Right lobe of liver (tissue), 6 donors: ENCODE measurements at regions not wholly inside any gene's neighbourhood (a gene's known extent, or its start where the extent isn't known, plus 50 kb on each side); places are given as distances from the start of the nearest gene placed in this dataset.
A peak's percentile ranks its signal among the peaks of the same experiment; 100 is the strongest.

Experiments
- ATAC-seq, 4 donors: fragments of 200-7000 bp; cut with Tn5 transposase; one replicate each; pipeline ENCODE4 v1.9.1; 2020; ENCODE audit warnings: mild to moderate bottlenecking in 4 of 4, moderate library complexity in 4 of 4
- DNase-seq, 3 donors: peaks; one replicate each; pipeline ENCODE4 v3.0.0-alpha.2; 2020
- H3K27ac ChIP-seq, 3 donors: fragments of 200-600 bp; one replicate each; pipeline ENCODE4 v1.8.0; 2022
- H3K27me3 ChIP-seq, 2 donors: fragments of 200-600 bp; one replicate each; pipeline ENCODE4 v1.8.0; 2022
- H3K36me3 ChIP-seq, 4 donors: fragments of 200-600 bp; sonication (generic) in 1 of 4; one replicate each; pipeline versions ENCODE4 v1.5.1 to v1.8.0; 2017 to 2022; ENCODE audit warnings: control low read depth in 1 of 4
- H3K4me1 ChIP-seq, 4 donors: fragments of 200-600 bp; sonication (generic) in 1 of 4; one replicate each; pipeline versions ENCODE4 v1.5.1 to v1.8.0; 2017 to 2022; ENCODE audit warnings: control low read depth in 1 of 4
- H3K4me3 ChIP-seq, 3 donors: fragments of 200-600 bp; one replicate each; pipeline ENCODE4 v1.8.0; 2022
- H3K9me3 ChIP-seq, 4 donors: fragments of 200-600 bp; sonication (generic) in 1 of 4; one replicate each; pipeline versions ENCODE4 v1.5.1 to v1.8.0; 2017 to 2022; ENCODE audit warnings: control low read depth in 1 of 4
- CTCF ChIP-seq, 4 donors: fragments of 200-600 bp in 3 of 4; fragments of 450-650 bp in 1 of 4; IDR thresholded peaks; one replicate each; pipeline versions ENCODE4 v1.5.1 to v1.8.0; 2016 to 2022; ENCODE audit warnings: antibody characterized with exemption in 4 of 4, mild to moderate bottlenecking in 2 of 4
- POLR2A ChIP-seq: fragments of 450-650 bp; IDR thresholded peaks from one replicate; pipeline ENCODE4 v1.6.1; 2017; ENCODE audit warnings: antibody characterized with exemption, mild to moderate bottlenecking
- WGBS: methylation state at CpG from one replicate; pipeline ENCODE4 v1.1.6; 2018; ENCODE audit warnings: low coverage, low lambda C conversion rate; ENCODE audit not compliant: insufficient coverage; ENCODE audit errors: missing lambda C conversion rate; 5-methylcytosine and 5-hydroxymethylcytosine counted together
- intact Hi-C, 2 donors: fragments of 100-400 bp; cut with DNase I; formaldehyde crosslinking; loops; one replicate each; pipeline versions ENCODE4 v1.11.2 to v1.14.1; 2022
- donor health status: DM: no; HTN: yes; CAD: no.
- donor health status: DM: no; HTN: no; CAD: no.
- donor health status: DM: no; HTN: no; CAD: no.
- donor health status: DM: no; HTN: yes; CAD: no.
- donor health status: DM: no; HTN: yes; CAD: no.

GRCh38 chr10:27366769-27367168 is 126.2 kb upstream of the ACBD5 start:
- intact Hi-C loops: no loop called here
- ATAC-seq: no peak
- no peaks in the 10 kb centered on the region for H3K36me3 ChIP-seq
- no peaks in the 10 kb centered on the region for H3K27me3 ChIP-seq
- H3K27ac ChIP-seq: no peak overlapping the region
- 75% methylated on average over 1 of the region's 1 CpG for WGBS
- H3K4me3 ChIP-seq: no peak overlapping the region
- H3K9me3 ChIP-seq: no peaks in the 10 kb centered on the region
- H3K4me1 ChIP-seq: no peaks in the 10 kb centered on the region
- no peak for DNase-seq
- no peak for TF ChIP-seq POLR2A
- TF ChIP-seq CTCF (IDR thresholded peaks at IDR 0.05): no peak

- no peaks in the 10 kb centered on the region for H3K36me3 ChIP-seq
- H3K9me3 ChIP-seq: no peaks in the 10 kb centered on the region
- ATAC-seq (no peak), DNase-seq (no peak)
- no peak overlapping the region for H3K27ac ChIP-seq
- intact Hi-C loops: no loop called here
- no peaks in the 10 kb centered on the region for H3K4me1 ChIP-seq
- H3K4me3 ChIP-seq: no peak overlapping the region
- TF ChIP-seq CTCF (IDR thresholded peaks at IDR 0.05) (no peak), POLR2A (no peak)
- 67% methylated on average over 8 of the region's 8 CpGs for WGBS
- H3K27me3 ChIP-seq: no peaks in the 10 kb centered on the region
Observed at GRCh38 chr10:27364028-27364427, 123.4 kb upstream of the ACBD5 start.

GRCh38 chr10:27360581-27361172 is 120.1 kb upstream of the ACBD5 start:
- Histone ChIP-seq H3K27me3 (no peaks in the 10 kb centered on the region), H3K9me3 (no peaks in the 10 kb centered on the region), H3K27ac (no peak overlapping the region), H3K4me3 (no peak overlapping the region), H3K4me1 (no peaks in the 10 kb centered on the region), H3K36me3 (no peaks in the 10 kb centered on the region)
- DNase-seq (peak; percentile 67 to 80 (median 68)), ATAC-seq (peak; percentile 84 to 94 (median 88))
- TF ChIP-seq POLR2A (no peak), CTCF (IDR thresholded peaks at IDR 0.05) (peak; percentile 71 to 79 (median 74))
- WGBS: 5% methylated on average over 3 of the region's 3 CpGs
- intact Hi-C loops: no loop called here

GRCh38 chr10:27359792-27360355 is 119.3 kb upstream of the ACBD5 start:
- intact Hi-C loops: no loop called here
- no peak overlapping the region for H3K4me3 ChIP-seq
- no peaks in the 10 kb centered on the region for H3K4me1 ChIP-seq
- ATAC-seq: no peak
- H3K9me3 ChIP-seq: no peaks in the 10 kb centered on the region
- no peaks in the 10 kb centered on the region for H3K36me3 ChIP-seq
- no peak overlapping the region for H3K27ac ChIP-seq
- WGBS: 79% methylated on average over 3 of the region's 12 CpGs
- no peaks in the 10 kb centered on the region for H3K27me3 ChIP-seq
- DNase-seq: no peak
- TF ChIP-seq POLR2A: no peak
- TF ChIP-seq CTCF (IDR thresholded peaks at IDR 0.05): no peak
